Fibroblast of mammary gland (primary cell): ENCODE measurements at regions not wholly inside any gene's neighbourhood (a gene's known extent, or its start where the extent isn't known, plus 50 kb on each side); places are given as distances from the start of the nearest gene placed in this dataset.

Experiments
- DNase-seq: peaks from one replicate; pipeline ENCODE4 v3.0.0-alpha.2; 2010; ENCODE audit warnings: low read depth
- H3K4me3 ChIP-seq: 2 replicates; pipeline ENCODE4 v1.5.1; 2011; ENCODE audit warnings: low read depth, mild to moderate bottlenecking, low read length, moderate library complexity; ENCODE audit not compliant: control insufficient read depth
- TF ChIP-seq, protein P1 (sequence below): conservative IDR thresholded peaks from 2 replicates; pipeline ENCODE4 v1.5.1; 2011; ENCODE audit warnings: low read depth, low read length, inconsistent platforms; ENCODE audit not compliant: control insufficient read depth, insufficient read depth

DNA sequence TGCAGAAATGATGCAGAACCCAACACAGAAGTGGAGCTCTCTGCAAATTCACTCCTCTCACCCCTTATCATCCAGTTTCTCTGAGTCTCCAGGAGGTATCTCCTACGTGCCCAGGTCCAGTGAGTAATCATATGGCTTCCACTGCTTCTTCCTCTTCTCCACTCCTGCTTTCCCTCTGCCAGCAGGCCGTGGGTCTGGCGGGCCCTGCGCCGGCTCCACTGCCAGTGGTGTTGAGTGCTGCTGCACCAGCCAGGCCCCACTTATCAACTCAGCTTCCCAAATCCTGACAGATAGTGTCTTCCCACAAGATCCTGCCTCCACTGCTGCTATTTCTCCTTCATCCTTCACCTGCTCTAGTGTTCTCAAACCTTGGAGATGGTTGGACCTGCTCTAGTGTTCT is 227.6 kb upstream of the PARD3B start:
- TF ChIP-seq, protein P1, sequence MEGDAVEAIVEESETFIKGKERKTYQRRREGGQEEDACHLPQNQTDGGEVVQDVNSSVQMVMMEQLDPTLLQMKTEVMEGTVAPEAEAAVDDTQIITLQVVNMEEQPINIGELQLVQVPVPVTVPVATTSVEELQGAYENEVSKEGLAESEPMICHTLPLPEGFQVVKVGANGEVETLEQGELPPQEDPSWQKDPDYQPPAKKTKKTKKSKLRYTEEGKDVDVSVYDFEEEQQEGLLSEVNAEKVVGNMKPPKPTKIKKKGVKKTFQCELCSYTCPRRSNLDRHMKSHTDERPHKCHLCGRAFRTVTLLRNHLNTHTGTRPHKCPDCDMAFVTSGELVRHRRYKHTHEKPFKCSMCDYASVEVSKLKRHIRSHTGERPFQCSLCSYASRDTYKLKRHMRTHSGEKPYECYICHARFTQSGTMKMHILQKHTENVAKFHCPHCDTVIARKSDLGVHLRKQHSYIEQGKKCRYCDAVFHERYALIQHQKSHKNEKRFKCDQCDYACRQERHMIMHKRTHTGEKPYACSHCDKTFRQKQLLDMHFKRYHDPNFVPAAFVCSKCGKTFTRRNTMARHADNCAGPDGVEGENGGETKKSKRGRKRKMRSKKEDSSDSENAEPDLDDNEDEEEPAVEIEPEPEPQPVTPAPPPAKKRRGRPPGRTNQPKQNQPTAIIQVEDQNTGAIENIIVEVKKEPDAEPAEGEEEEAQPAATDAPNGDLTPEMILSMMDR: no peak

DNA sequence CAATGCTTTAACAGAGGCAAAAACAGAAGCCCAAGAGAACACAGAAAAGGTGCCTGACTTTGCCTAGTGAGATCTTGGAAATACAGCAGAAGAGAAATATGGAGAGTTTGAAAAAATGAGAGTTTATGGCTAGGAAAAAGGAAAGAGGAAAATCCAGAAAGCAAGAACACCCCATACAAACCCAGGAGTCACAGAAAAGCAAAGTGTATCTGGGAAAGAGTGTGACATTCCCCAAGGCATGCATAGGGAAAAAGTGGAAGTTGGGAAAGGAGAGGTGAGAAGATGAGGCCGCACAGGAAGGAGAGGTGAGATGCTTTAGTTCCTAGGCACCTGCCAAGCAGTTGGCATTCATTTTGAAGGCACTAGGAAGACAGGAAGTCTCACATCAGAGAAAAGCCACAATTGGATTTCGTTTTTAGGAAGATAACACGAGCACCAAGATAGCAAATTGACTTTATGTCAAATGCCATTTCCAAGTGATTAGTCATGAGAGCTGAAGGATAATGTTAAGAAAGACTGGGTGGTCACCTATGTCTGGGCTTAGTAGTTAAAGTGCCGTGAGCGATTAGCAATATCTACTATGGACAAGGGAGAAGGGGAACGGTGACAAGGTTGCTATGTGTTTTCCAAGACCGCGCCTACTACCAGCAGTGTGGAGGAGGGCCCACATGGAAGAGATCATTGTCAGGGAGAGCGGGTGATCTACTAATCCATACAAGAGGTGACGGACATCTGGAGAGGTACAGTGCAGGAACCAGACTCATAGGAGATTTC is 224.1 kb upstream of the PARD3B start:
- TF ChIP-seq, protein P1: no peak
- no peak for DNase-seq
- no peak overlapping the region for H3K4me3 ChIP-seq

More for the DNA sequence above, 227.6 kb upstream of the PARD3B start:
- no peak overlapping the region for H3K4me3 ChIP-seq
- DNase-seq: no peak

DNA sequence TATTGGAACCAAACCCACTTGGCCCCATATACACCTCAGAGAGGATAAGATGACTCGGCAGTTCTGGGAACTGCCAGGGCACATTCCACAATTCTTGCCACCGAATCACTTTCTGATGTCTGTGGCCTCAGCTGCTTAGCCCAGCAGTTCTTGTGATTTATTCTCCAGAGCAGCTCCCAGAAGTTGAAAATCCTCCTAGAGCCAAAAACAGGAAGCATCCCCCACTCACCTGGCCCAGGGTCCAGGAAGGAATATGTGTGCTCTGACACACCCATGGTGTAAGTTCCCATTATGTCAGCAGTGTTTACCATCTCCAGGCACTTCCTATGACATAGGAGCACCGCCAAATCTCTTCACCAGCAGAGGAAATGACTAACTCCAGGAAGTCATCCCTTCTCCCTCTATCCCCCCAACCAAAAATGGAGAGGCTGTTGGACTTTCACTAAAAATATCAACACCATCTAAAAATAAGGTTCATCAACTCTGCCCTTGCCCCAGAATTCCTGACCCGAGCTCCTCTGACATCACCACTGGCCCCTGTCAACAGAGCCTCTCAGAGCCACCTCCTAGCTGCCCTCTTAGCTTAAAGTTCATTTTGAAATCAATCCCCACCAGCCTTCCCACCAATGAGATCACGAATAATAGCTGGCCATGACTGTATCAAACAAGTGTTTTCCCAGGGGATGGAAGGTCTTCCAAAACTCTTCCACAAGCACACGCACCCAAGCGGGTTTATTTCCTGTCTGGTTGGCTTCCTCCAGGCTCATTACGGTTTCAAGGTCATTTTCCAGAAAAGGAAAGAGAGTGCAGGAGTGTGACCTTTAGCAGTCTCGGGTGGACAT is 223.1 kb upstream of the PARD3B start:
- no peak overlapping the region for H3K4me3 ChIP-seq
- peak; percentile 34 for DNase-seq
- TF ChIP-seq, protein P1: no peak

DNA sequence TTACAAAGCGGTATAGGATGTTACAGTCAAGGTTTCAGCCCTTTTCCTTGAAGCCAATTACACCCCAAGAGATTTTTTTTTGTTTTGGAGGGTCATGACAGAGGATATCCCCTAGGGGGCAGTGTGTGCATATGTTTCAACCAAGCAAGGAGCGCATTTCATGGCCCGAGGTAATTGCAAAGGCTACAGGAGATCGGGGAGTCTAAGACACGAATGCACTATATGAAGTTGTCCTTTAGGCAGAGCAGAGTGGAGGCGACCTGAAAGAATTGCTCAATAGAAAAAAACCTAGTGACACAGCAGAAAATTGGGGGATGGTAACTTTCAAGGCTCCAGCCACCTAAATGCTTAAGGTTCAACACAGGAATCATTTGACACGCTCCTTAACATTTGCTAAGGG is 219.8 kb upstream of the PARD3B start:
- no peak overlapping the region for H3K4me3 ChIP-seq
- TF ChIP-seq, protein P1: peak; percentile 79
- peak; percentile 79 for DNase-seq

DNA sequence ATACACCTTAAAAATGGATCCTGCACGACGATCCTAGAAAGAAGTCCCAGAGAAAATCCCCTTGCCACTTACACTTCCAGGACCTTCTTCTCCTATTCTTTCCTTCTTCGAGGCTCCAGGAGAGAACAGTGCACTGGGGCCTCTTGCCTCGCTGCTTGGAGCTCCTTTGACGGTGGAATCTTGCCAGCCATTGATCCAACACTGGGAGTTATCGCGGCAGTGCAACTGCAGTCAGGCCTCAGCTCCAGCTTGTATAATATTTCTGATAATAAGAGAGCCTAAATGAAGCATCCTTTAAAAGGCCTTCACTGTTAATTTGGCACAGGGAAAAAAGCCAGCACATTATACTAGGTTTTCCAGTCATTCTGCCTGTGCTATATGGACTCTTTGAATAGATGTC is 216.9 kb upstream of the PARD3B start:
- H3K4me3 ChIP-seq: no peak overlapping the region
- TF ChIP-seq, protein P1: no peak
- no peak for DNase-seq

DNA sequence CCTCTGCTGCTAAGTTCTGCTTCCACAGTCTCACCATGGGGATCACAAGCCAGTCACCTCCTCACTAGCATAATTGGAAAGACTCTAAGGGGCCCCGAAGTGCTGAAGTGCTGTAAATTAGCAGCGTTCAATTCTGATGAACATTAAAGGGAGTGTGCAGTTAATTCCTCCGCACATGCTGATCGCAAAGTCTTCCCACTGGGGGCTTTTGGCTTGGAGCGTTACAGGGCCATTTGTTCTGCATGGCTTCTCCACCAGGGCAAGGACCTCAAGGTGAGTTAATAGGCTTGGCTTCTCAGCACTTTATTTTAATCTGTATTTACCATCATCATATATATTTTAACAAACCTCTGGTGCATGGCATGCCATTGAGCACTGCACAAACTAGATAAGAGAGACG is 216.3 kb upstream of the PARD3B start:
- no peak for DNase-seq
- TF ChIP-seq, protein P1: no peak
- no peak overlapping the region for H3K4me3 ChIP-seq
